Smooth muscle cell of the brain vasculature (primary cell): ENCODE measurements at regions not wholly inside any gene's neighbourhood (a gene's known extent, or its start where the extent isn't known, plus 50 kb on each side); places are given as distances from the start of the nearest gene placed in this dataset.
"Not testable (repeated sequence)": the region's sequence is repeated elsewhere in the genome, so short reads cannot be mapped to it uniquely, and the experiment has no call there.

Experiments used
- DNase-seq: peaks from one replicate; pipeline ENCODE4 v3.0.0-alpha.2; 2012; ENCODE audit warnings: low read depth, low spot score

DNA sequence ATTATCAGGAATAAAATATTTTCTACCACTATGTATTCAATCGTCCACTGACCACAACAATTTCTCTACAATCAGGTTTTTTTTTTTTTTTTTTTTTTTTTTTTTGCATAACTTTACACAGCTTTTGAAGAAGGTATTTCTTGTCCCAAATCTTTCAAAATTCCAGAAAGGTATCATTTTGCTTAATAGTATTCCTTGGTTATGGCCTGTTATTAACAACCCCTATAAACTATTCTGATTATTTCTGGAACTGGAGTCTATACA is 145.3 kb downstream of the ALX1 start:
- DNase-seq = no peak

DNA sequence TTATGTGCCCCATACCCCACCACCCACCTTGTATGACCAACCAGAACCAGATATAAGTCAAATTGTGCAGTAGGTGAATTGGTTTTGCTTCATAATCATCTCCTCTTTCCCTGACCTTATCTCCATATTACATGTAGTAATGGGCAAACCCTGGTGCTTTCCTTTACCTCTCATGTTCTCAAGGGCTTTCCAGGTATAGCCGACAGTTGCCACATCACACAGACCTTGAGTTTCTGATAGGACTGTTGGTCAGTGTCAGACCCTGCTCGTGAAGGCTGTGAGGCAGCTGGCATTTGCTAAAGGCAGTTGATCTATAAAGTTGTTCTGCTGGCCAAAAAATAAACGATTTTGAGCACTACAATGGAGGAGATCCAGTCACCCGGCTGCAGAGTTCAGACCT is 145.9 kb downstream of the ALX1 start:
- DNase-seq = no peak

DNA sequence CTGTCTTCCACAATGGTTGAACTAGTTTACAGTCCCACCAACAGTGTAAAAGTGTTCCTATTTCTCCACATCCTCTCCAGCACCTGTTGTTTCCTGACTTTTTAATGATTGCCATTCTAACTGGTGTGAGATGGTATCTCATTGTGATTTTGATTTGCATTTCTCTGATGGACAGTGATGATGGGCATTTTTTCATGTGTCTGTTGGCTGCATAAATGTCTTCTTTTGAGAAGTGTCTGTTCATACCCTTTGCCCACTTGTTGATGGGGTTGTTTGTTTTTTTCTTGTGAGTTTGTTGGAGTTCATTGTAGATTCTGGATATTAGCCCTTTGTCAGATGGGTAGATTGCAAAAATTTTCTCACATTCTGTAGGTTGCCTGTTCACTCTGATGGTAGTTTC is 153.1 kb downstream of the ALX1 start:
- DNase-seq = not testable (repeated sequence)

DNA sequence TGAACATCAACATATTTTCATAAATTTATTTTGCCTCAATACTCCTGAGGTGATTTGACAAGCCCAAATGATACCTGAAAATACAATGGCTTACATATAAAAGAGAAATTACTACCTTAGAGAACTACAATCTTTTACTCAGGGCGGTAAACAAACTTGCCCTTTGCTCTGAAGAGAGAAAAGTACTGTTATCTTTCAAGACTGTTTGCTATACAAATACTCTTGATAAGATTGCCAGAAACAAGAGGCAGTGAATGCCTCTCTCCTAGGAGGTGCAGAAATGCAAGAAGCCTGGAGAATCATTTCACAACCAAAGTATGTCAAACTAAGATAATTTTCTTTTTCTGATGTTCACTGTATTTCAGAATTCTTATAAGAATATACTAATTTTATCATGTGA is 160.3 kb downstream of the ALX1 start:
- no peak for DNase-seq

DNA sequence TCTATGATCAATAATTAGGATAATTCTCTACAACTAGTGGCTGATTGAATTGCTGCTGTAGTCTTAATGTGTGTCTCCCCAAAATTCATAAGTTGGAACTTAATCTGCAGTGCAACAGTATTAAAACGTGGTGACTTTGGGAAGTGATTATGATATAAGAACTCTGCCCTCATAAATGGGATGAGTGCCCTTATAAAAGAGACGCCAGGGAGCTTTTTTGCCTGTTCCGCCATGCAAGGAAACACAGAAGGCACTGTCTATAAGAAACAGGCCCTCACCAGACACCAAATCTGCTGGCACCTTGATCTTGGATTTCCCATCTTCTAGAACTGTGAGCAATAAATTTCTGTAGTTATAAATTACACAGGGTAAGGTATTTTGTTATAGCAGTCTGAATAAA is 161.0 kb downstream of the ALX1 start:
- no peak for DNase-seq

DNA sequence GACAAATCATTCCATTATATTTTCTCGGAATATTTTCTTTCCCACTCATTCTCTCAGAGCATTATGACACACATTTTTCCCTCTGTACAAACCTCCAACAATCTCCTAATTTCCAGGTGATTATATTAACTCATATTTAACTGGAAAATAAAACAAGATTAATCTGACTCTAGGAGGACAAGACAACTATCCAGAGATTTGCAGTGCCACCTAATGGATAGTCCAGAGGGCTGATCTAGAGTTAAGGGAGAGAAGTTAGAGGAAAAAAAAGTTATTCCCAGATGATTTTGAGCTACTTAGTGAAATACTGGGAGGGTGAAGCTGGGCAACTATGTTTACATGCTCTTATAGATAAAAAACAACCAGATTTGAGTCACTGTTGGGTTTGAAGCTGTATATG is 161.7 kb downstream of the ALX1 start:
- peak; percentile 18 for DNase-seq

DNA sequence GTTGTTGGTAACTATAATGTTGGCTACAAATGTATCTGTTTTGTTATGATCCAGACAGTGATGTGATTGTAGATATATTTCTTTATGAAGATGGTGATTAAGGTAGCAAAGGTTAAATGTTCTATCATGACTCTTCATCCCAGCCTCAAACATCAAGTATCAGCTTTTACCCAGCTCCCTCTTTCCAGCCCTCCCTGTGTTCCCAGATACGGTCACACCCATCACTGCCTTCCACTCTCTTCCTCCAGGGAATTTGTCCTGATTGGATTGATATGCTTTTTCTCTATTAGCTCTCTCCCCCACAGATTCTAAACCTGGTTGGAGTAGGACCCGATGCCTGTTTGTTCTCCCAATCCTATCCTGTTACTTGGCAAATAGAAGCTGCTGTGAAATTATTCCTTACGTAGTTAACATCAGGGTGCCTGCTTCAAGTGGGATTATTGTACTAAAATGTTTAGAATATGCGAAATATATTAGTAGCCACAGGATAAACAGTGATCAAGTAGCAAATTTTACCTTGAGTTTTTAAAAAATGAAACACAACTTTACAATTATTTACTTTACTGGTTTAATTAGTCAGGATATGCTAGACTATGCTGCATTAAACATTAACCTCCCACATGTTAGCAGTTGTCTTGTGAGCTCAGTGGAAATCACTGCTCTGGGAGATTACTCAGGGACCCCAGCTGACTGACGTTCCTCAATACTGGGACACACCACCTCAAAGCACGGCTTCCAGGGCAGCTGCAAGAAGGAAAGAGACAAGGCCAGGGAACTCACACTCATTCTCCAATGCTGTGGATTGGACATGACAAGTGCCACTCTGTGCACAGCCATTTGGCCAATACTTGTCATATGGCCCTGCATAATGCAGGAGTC is 165.3 kb downstream of the ALX1 start:
- no peak for DNase-seq

DNA sequence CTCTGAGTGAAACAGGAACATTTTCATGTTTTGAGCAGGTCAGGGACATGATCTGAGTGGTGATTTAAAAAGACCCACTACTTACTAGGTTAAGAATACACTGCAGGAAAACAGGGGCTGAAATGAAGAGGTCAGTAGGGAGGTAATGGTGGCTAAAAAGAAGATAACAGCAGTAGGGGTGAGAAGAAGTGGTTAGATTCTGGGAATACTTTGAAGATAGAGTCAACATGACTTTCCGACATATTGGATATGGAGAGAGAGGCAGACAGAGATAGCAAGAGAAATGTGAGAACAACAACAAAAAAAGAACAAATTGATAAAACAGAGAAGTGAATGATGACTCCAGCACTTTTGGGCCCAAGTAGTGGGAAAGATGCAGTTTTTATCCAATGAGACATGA is 168.0 kb downstream of the ALX1 start:
- DNase-seq = no peak

DNA sequence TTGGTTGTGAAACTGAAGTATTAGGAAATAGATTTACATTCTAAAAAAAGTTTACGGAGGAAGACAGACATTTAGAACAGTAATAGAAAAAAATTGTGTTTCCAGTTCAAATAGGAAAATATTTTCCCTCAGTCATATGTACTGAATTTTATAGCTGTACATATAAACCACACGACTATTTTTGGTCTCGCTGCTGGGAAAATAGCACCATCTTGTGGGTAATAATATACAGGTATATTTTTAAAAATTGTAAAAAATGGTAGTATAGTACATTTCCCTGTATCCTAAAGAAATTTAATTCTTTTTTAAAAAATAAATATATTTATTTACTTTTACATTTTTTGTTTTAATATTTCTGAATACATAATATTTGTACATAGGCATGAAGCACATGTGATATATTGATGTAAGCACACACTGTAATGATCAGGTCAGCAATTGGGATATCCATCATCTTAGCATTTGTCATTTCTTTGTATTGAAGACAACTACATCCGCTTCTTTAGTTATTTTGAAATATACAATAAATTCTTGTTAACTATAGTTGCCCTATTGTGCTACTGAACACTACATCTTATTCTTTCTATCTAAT is 168.6 kb downstream of the ALX1 start:
- no peak for DNase-seq

DNA sequence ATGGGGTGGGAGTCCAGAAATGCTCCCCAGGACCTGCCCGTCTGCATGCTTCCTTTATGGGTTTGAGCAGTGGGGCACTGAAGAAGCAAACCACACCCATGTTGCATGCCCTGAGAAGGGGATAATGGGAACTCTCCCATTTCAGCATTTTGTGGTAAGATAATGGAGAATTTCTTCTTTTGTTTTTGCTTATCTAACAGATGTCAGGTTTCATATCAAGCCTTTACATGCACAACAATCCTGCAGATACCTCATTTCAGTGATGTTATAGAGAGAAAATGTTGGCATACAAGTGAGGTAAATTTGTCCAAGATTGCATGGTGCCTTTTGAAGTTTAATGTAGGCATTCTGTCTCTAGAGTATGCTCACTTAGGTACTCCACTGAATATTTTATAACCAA is 177.0 kb downstream of the ALX1 start:
- DNase-seq = no peak

DNA sequence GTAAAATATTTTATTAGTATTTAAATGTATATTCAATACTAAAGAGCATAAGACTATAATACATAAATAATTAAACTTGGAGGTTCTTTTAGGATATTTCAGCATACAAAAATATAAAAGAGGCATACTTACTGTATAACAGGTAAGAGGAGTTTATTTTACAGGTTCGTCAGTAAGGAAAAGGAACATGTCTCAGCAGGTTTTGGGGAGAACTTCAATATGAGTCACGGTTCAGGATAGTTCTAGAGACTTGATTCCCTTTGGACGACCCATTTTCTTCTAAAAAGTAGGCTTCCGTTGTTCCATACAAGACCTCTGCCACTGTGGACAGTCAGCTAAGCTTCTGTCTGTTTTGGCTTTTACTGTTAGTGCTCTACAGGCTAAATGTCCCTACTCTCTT is 181.1 kb downstream of the ALX1 start:
- no peak for DNase-seq

DNA sequence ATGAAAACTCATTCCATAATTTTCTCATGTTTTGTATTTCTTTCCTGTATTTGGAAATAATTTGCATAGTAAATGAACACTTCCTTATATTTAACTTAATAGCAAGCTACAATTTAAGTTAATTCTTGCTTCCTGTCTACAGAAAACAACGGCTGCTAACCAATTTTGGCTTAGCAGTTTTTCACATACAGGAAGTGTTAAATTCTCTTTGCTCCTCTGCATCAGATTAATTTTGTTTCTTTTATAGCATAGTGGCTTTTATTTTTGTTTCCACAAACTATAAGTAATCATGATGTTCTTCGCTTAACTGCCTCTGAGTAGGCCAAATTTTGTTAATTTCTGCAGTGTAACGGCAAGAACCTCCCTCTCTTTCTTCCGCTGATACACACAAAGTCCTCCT is 182.9 kb downstream of the ALX1 start:
- DNase-seq = no peak

DNA sequence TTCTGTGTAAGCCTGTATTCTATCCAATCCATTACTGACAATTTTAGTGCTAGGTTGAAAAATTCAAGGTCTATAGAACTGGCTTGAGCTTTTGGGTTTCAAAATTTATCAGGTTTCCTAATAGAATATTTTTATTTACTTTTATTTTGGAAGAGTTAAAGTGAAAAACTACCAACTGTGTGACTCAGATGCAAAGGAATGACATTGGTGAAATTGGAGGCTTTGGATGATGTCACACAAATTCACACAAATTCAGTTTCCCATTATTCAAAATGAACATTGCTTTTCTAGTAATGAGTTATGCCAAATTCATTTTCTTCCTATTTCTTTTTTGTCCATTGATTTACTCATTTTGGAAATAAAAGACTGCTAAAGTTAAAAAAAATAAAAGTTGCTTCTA is 186.9 kb downstream of the ALX1 start:
- DNase-seq = no peak

DNA sequence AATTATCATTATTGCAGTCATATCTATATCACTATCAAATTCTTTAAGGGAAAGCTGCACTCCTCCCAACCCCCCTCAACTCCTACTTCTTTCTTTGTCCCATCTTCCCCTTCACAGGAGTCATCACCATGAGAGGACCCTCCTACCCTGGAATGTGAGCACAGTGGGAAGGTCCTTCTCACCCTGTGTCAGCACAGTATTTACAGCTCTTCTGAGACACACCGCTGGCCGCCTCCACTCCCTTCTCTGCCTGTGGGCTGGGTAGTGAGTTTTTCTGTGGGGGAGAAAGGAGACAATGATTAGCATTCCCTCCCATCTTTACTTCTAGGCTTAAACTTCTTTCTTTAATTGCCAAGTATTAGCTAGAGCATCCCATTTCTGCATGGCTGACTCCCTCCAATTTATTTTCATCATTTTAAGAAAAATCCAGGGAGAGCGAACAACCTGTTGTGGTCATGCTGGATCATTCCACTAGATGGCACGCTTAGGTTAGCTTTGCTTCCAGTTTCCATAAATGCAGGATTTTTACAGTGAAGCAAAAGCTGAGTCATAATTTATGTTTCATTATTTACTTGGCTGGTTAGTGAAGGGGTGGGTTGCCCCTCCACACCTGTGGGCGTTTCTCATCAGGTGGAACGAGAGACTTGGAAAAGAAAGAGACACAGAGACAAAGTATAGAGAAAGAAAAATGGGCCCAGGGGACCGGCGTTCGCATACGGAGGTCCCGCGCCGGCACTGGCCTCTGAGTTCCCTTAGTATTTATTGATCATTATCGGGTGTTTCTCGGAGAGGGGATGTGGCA is 188.5 kb downstream of the ALX1 start:
- peak; percentile 45 for DNase-seq

DNA sequence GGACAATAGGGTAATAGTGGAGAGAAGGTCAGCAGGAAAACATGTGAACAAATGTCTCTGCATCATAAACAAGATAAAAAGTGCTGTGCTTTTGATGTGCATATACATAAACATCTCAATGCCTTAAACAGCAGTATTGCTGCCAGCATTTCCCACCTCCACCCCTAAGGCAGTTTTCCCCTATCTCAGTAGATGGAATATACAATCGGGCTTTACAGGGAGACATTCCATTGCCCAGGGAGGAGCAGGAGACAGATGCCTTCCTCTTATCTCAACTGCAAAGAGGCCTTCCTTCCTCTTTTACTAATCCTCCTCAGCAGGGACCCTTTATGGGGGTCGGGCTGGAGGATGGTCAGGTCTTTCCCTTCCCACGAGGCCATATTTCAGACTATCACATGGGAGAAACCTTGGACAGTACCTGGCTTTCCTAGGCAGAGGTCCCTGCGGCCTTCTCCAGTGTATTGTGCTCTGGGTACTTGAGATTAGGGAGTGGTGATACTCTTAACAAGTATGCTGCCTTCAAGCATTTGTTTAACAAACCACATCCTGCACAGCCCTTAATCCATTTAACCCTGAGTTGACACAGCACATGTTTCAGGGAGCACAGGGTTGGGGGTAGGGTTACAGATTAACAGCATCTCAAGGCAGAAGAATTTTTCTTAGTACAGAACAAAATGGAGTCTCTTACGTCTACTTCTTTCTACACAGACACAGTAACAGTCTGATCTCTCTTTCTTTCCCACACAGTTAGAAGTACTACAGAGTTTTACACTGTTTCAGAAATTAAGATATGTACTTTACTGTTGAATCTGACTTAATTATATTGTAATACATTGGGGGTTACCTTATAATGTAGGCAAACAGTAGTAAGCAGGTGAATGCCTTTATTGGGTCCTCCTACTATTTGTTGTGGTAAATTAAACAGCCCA is 189.4 kb downstream of the ALX1 start:
- not testable (repeated sequence) for DNase-seq

DNA sequence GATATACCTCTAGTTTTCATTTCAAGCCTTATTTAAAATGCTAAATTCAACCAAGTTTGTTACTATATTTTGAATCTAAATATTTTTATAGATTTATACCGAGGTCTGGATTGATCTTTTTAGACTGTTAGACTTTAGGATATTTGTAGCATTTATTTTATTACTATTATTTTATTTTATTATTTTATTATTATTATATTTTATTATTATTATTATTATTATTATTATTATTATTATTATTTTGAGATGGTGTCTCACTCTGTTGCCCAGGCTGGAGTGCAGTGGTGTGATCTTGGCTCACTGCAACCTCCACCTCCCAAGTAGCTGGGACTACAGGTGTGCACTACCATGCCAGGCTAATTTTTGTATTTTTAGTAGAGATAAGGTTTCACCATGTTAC is 195.3 kb downstream of the ALX1 start:
- not testable (repeated sequence) for DNase-seq

DNA sequence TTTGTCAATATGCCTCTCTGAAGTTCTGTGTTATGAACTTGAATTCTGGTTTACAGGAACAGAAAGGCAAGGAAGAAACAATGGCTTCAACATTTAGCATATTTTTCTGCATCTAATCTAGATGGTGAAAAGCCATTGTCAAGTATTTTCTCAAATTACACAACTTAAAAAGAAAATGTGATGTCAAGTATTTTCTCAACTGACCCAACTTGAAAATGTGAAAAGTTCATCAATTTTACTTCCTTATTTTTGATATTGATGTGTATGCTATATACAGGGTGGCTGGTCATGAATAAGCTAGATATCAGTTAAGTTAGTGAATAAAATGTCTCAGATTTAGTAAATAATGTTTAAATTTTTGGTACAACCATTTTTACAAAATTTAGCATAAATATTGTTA is 196.7 kb downstream of the ALX1 start:
- no peak for DNase-seq

DNA sequence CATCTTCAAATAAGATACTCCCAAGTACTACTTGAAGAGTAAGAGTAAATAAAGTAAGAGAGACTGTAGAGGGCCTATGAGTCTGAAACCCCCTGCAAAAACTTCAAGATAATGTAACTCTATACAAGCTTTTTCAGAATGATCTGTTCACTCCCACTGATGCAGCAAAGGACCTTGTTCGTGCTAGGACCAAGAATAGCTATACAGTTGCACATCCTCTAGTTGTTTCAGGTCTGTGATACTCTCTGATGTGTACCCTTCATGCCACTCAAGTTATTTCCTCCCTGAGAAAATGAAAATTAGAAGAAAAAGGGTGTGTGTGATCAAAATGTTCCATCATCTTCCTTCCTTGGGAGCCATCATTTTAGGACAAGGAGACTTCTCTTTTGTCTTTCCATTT is 204.4 kb downstream of the ALX1 start:
- DNase-seq = no peak

DNA sequence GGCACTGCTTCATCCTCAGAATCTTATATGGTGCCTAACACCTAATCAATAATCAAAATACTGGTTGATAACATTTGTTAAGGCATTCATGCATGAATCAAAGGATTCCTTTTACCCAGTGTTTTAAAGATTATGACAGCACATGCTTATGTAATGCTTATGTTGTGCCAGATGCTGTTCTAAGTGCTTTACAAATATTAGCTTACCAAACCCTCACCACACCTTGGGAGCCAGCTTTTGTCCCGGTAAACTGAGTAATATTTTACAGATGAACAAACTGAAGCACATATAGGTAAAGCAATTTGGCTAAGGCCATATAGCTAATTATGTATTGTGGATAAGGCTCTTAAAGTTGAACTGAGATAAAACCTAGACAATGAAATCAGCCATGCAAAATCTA is 209.2 kb downstream of the ALX1 start:
- DNase-seq = no peak

DNA sequence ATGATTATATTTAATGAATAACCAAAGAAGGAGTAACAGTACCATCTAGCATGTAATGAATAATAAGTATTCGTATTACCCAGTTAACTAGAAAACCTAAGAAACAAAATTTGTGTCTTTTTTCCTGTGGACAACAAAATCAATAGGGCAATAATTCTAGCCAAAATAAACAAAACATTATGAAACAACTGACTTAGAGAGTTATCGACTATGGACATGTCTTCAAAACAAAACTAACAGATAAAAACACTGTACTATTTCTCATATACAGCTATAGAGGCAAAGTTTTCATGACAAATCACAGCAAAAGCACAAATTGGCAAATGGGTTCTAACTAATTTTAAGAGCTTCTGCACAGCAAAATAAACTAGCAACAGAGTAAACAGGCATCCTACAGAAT is 224.1 kb downstream of the ALX1 start:
- no peak for DNase-seq

DNA sequence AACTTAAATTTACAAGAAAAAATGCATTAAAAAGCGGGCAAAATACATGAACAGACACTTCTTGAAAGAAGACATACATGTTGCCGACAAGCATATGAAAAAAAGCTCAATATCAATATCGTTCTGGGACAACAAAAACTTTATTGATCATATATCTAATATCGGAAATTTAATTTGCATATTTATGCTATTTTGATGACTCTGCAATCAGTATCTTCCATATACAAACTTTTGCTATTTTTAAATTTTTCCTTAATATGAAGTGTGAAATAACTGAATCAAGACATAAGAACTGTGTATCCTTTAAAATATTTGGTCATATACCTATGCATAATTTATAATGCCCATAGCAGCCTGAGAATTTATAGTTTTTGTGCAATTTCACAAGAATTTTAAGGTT is 224.6 kb downstream of the ALX1 start:
- no peak for DNase-seq

DNA sequence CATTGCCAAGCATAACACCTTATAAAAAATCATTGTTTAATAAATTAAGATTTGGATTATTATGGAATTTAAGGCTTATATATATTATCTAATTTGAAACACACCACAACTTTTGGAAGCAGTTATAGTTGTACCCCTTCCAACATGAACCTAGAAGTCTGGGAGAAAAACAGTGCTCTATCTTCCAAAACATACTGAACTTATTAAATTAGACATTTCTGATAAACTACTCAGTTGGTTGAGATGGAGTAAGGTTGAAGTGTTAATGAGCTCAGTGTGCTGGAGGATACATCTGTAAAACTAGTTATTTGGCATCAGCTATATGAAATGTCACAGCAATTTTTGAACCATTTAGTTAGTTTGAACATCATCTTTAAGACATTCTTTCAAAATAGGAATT is 227.4 kb downstream of the ALX1 start:
- no peak for DNase-seq
